ENCODE measurements at regions not wholly inside any gene's neighbourhood (a gene's known extent, or its start where the extent isn't known, plus 50 kb on each side); places are given as distances from the start of the nearest gene placed in this dataset.
"Not testable (repeated sequence)": the region's sequence is repeated elsewhere in the genome, so short reads cannot be mapped to it uniquely, and the experiment has no call there.

DNA sequence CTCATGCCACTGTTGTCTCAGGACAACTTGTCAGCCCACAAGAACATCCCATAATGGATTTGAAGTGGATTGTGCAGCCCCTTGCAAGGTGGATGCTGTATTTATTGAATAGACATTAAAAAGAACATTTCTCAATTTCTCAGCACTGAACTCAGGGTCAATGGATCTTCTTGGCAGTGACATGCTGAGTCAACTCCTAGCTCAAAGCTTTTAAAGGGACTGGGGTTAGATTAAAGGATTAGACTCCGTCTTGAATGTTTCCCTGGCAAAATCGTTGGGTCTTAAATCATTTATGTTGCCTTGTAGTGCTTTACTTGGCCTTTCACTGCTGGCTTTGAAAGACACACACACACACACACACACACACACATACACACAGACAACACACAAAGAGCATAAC lies 221.6 kb upstream of the PBX1 start:
- FAIRE-seq = no peak

- FAIRE-seq = no peak
Observed at GRCh38 chr1:164337885-164338284, 221.1 kb upstream of the PBX1 start.

- FAIRE-seq = no peak
Observed at GRCh38 chr1:164343189-164343588, 215.8 kb upstream of the PBX1 start.

DNA sequence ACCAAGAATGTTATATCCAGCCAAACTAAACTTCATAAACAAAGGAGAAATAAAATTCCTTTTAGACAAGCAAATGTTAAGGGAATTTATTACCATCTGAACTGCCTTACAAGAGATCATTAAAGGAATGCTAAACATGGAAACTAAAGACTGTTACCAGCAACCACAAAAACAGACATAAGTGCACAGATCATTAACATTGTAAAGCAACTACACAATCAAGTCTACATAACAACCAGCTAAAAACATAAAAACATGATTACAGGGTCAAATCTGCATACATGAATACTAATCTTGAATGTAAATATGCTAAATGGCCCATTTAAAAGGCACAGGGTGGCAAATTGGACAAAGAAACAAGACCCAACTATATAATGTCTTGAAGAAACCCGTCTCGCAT lies 211.0 kb upstream of the PBX1 start:
- FAIRE-seq = no peak

- no peak for FAIRE-seq
Observed at GRCh38 chr1:164356511-164356910, 202.5 kb upstream of the PBX1 start.

DNA sequence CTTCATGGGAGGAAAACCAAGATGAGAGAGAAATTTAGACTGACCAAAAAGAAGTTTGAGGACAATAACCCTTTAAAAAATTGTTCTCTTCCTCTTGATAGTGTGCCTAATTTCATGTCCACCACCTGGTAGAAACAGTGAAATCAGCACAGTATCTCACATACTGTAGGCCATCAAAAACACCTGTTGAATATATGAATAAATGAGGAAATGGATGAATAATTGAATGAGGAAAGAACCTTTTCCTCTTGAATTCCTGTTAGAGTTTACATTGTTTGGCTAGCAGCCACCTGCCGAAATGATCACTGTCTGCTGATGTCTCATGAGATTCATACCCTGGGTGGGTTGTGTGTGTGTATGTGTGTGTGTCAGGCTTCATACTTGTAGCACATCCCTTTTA lies 198.7 kb upstream of the PBX1 start:
- no peak for FAIRE-seq

DNA sequence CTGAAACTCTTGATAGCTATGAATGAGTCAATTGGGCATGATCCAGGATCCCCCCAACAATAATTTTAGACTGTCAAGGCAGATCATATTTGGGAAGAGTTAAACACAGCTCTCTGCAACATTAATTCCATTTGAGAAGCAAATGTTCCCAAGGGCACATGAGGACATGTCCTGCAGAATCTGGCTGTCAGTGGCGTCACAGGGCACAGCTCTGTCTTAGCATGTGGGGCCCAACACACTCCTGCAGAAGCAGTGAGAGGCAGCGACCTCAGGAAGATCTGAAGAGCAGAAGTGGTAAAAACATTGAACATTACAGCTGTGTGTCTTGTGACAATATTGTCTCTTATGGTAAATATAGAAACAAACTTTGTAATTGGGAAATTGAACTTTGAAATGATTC lies 197.1 kb upstream of the PBX1 start:
- no peak for FAIRE-seq

GRCh38 chr1:164363980-164364379 lies 195.0 kb upstream of the PBX1 start:
- no peak for FAIRE-seq

- FAIRE-seq = no peak
Observed at GRCh38 chr1:164366014-164366413, 193.0 kb upstream of the PBX1 start.

- no peak for FAIRE-seq
Observed at GRCh38 chr1:164369698-164370365, 189.2 kb upstream of the PBX1 start.

DNA sequence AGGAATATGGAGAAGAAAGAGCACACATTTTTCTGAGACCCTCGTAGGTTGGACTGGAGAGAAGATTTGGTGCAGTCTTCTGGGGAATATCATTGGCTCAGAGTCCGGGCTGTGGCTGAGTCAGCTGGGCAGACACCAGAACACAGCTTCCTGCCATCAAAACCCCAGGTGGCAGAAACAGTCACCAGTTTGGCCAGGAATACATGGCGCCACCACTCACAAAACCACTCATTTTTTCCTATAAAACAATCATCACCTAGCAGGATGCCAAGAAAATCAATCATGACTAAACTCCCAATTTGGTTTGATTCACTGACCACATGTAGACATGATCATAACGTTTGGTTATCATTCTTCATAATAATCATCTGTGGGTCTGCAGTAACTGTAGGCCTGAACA lies 178.1 kb upstream of the PBX1 start:
- no peak for FAIRE-seq

- FAIRE-seq = no peak
Observed at GRCh38 chr1:164382384-164382783, 176.6 kb upstream of the PBX1 start.

DNA sequence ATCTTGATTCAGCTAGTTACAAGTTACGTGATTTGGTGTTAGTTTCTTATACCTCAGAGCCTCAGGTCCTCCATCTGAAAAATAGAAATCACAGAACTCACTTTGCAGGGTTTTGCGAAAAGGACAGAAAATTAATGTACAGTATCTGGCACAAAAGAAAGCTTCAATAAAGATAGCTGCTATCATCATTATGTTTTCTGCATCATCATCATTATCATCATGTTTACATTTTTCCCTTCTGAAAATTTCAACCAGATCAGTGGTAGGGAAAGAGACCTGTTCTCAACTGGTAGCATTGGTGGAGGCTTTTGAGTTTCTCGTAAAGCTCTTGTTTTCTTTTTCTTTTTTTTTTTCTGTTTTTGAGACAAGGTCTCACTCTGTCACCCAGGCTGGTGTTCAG lies 174.7 kb upstream of the PBX1 start:
- FAIRE-seq = no peak

GRCh38 chr1:164417016-164417704 lies 141.8 kb upstream of the PBX1 start:
- no peak for FAIRE-seq

- FAIRE-seq = no peak
Observed at GRCh38 chr1:164423136-164423535, 135.8 kb upstream of the PBX1 start.

DNA sequence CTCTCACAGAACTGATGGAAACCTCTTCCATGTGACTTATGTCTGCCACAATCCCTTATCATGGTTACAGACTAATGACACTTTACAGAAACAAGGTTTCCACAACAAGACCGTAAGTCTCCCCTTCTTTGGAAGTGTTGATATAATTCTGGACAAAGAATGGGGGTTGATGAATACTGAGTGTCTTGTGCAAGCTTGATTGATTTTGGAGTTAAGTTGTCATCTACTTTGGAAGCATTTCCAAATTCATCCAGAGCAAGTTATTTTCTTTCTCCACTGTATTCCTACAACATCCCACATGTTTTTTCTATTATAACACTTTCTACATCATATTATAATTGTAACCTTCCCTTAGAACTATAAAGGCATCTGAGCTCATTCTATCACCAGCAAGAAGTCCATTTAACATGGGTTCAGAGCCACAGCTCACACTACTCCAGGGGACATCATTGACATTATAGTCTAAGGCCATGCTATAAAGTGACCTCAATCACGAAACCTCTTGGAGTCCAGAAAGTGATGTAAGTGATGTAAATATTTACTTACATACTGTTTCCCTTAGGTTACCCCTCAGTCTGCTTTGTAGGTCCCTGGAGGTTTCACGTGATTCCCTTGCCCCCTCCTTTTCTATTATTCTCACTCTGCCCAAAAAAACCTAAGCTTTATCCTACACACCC lies 125.7 kb upstream of the PBX1 start:
- no peak for FAIRE-seq

DNA sequence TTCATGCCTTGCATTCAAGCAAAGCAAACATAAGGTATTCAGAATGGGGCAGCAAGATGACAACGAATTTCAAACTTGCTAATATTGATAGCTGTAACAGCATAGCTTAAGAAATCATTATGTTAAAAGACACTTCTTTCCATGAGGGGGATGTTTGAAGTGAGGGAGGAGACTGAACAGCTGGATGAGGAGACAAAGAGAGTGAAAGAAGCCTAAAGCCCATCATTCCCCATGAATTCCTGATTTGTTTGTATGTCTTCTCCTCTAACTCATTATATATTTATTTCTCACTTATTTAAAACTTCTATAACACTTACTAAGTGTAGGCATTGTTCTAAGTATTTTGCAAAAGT lies 125.2 kb upstream of the PBX1 start:
- FAIRE-seq = no peak

DNA sequence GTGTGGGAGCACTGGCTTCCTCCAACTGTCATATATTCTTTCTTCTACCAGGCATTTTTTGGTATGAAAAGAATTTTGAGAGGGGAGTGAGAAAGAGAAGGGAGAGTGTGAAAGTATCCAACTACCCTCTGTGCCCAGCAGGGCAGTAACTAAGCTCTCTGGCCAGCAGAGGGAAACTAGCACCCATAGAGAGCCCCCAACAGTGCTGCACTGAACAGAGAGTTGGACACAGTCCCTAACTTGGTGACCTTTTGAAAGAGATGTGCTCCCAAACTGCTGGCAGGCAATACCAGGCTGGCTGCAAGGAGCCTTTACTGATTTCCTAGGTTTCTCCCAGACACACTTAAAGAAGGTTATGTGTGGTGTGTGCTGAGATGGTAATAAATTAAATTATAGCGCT lies 118.8 kb upstream of the PBX1 start:
- no peak for FAIRE-seq

DNA sequence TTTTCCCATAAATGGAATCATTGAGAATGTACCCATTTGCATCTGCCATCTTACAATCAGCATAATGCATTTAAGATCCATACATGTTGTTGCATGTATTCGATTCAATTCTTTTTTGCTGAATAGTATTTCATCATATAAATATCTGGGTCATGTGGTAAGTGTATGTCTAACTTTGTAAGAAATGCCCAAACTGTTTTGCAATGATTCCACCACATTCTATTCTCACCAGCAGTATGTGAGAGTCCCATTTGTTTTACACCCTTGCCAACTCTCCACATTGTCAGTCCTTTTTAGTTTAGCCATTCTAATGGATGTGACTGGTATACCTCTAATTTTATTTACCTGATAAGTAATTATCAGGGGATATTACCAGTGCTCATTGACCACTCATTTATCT lies 115.8 kb upstream of the PBX1 start:
- no peak for FAIRE-seq

GRCh38 chr1:164443836-164444235 lies 115.1 kb upstream of the PBX1 start:
- no peak for FAIRE-seq

GRCh38 chr1:164446020-164446419 lies 113.0 kb upstream of the PBX1 start:
- no peak for FAIRE-seq

DNA sequence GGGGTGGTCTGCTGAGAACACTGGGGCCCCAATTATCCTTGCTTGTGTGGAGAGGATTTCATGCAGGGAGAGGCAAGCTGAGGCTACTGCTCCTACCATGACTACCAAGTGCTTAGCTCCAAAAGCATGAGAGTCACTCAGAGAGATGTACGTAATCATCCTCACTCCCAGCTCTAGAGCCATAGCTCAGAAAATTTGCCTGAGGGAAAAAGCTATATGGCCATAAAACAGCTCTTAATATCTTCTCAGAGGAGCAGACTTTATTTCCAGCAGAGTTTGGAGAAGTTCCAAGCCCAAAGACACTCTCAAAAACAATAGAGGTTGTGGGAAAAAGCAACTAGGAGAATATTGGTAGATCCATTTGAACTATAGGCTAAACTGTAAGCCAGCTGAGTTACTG lies 106.4 kb upstream of the PBX1 start:
- no peak for FAIRE-seq

GRCh38 chr1:164456272-164456671 lies 102.7 kb upstream of the PBX1 start:
- no peak for FAIRE-seq

GRCh38 chr1:164459176-164459575 lies 99.8 kb upstream of the PBX1 start:
- FAIRE-seq = not testable (repeated sequence)

DNA sequence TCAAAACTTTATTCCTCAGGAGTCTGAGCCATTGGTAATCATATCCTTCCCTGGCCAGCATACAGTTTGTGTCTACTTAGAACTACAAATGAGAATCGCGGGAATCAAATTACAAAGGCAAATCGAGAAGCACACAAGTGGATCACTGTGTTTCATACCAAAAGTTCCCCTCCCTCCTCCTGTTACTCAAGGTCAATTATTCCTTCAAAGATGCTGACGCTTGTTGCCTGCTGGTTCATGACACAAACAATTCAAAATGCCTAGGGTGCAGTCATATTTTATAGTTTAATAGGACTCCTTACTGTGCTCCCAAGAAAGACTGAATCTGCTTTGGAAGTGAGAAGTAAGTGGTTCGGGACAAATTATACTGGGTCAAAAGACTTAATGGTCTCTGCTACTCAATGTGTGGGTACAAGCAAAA lies 93.0 kb upstream of the PBX1 start:
- no peak for FAIRE-seq
